Activated T-cell treated with anti-CD3 and anti-CD28 coated beads, Interleukin-2, amount 50 U/mL, for 72 hours (primary cell): ENCODE measurements at regions not wholly inside any gene's neighbourhood (a gene's known extent, or its start where the extent isn't known, plus 50 kb on each side); places are given as distances from the start of the nearest gene placed in this dataset.

ENCODE experiments used
- ATAC-seq, 2 donors: fragments of 150-1000 bp; cut with Tn5 transposase; replicated peaks in 1 of 2; 2 replicates each; pipeline ENCODE4 v1.10.0; 2021; ENCODE audit warnings: moderate library complexity in 2 of 2, mild to moderate bottlenecking in 1 of 2
- DNase-seq, 2 donors: peaks; one replicate each; pipeline ENCODE4 v3.0.0; 2021 to 2022; ENCODE audit warnings: mixed read lengths in 1 of 2
- H3K27ac Mint-ChIP-seq: one replicate; pipeline ENCODE4 v1.8.0; 2022; ENCODE audit warnings: mild to moderate bottlenecking, moderate library complexity, mixed read lengths
- H3K27me3 Mint-ChIP-seq: one replicate; pipeline ENCODE4 v1.8.0; 2022; ENCODE audit warnings: low read depth, mixed read lengths
- H3K36me3 Mint-ChIP-seq, 2 donors: one replicate each; pipeline ENCODE4 v1.8.0; 2022; ENCODE audit warnings: mixed read lengths in 2 of 2, mild to moderate bottlenecking in 1 of 2; ENCODE audit not compliant: insufficient read depth in 2 of 2
- H3K4me1 Mint-ChIP-seq: one replicate; pipeline ENCODE4 v1.8.0; 2022; ENCODE audit warnings: low read depth, mixed read lengths
- H3K4me3 Mint-ChIP-seq, 2 donors: one replicate each; pipeline ENCODE4 v1.8.0; 2022; ENCODE audit warnings: mild to moderate bottlenecking in 2 of 2, mixed read lengths in 2 of 2, moderate library complexity in 2 of 2
- H3K9me3 Mint-ChIP-seq, 2 donors: one replicate each; pipeline ENCODE4 v1.8.0; 2022; ENCODE audit warnings: mixed read lengths in 2 of 2

DNA sequence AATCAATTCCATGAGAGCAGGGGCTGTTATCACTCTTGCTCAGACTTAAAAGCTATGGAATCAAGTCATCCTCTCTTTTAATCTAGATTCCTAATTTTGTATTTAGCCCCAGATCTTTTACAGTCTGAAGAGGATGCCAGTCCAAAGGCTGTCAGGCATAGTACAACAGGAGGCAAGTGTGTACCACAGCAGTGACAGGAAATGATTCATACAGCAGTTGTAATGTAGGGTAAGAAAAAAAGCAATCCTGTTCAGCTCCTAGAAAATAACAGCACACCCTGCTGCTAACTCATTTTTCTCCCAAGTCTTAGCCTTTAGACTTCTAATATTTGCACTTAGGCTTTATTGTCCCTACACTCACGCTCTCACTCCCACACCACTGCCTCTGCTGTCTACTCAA lies 127.8 kb upstream of the SYT4 start:
- no peak for DNase-seq
- H3K9me3 Mint-ChIP-seq, result peaks cover 3 to 7% of the 10 kb centered on the region in 2 donors
- no peak overlapping the region for H3K4me3 Mint-ChIP-seq
- no peaks in the 10 kb centered on the region for H3K4me1 Mint-ChIP-seq
- no peak for ATAC-seq
- H3K27ac Mint-ChIP-seq, result no peak overlapping the region
- no peaks in the 10 kb centered on the region for H3K36me3 Mint-ChIP-seq
- H3K27me3 Mint-ChIP-seq, result no peaks in the 10 kb centered on the region

DNA sequence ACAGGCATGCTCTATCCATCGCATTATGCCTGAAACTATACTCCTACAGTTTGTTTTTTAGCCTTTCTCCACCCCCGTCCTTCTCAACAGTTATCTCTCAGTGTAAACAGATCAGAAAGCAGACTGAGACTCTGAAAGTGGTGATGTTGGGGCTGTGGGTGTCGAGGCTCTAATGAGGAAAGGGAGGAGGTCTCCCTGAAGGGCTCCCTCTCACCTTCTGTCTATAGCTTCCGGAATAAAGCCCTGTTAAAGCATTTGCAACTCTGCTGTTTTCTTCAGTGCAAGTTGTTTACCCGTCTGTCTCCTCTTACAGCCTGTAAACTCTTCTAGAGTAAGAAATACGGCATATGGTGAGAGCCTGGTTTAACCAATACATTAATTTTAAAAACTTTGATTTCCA lies 136.7 kb upstream of the SYT4 start:
- Mint-ChIP-seq H3K27ac (no peak overlapping the region), H3K4me1 (no peaks in the 10 kb centered on the region), H3K4me3 (no peak overlapping the region), H3K9me3 (peaks cover 2% of the 10 kb centered on the region in 2 donors), H3K36me3 (no peaks in the 10 kb centered on the region), H3K27me3 (no peaks in the 10 kb centered on the region)
- no peak for ATAC-seq
- DNase-seq, result no peak

DNA sequence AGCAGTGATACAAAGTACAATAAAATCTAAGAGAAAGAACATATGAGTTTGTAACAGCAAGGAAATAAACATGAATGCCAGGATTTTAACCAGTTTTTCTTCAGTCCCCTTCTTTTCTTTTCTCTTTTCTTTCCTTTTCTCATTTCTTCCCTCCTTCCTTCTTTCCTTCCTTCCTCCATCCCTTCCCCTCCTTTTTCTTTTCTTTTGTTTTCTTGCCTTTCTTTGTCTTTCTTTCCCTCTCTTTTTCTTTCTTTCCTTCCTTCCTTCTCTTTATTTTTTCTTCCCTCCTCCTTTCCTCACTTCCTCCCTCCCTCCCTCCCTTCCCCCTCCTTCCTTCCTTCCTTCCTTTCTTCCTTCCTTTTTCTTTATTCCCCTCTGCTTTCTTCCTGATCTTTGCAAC lies 142.8 kb upstream of the SYT4 start:
- no peaks in the 10 kb centered on the region for H3K27me3 Mint-ChIP-seq
- no peaks in the 10 kb centered on the region for H3K4me1 Mint-ChIP-seq
- ATAC-seq (no peak), DNase-seq (no peak)
- no peak overlapping the region for H3K27ac Mint-ChIP-seq
- H3K36me3 Mint-ChIP-seq, result no peaks in the 10 kb centered on the region
- H3K4me3 Mint-ChIP-seq, result no peak overlapping the region
- peaks cover 2 to 3% of the 10 kb centered on the region in 2 donors for H3K9me3 Mint-ChIP-seq

DNA sequence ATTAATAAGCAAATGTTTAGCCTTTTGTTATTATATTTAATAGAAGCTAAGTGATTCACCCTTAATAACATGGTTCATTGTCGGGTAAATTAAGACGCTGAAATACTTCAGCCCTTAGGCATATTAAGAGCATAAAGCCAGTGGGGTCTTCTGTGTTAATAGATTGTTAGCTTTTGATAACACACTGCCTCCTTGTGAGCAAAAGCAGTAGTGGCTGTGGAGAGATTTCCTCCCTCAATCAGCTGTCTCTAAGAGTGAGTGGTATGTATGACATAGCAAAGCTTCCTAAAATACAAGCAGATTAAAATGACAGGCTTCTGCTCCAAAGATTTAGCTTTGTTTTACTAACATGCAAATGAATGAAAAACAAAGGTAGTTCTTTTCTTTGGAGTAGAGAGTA lies 143.7 kb upstream of the SYT4 start:
- no peaks in the 10 kb centered on the region for H3K4me1 Mint-ChIP-seq
- no peak overlapping the region for H3K4me3 Mint-ChIP-seq
- H3K27ac Mint-ChIP-seq, result no peak overlapping the region
- peaks cover 4% of the 10 kb centered on the region in 2 donors for H3K9me3 Mint-ChIP-seq
- H3K36me3 Mint-ChIP-seq, result no peaks in the 10 kb centered on the region
- no peaks in the 10 kb centered on the region for H3K27me3 Mint-ChIP-seq
- no peak for ATAC-seq
- no peak for DNase-seq

DNA sequence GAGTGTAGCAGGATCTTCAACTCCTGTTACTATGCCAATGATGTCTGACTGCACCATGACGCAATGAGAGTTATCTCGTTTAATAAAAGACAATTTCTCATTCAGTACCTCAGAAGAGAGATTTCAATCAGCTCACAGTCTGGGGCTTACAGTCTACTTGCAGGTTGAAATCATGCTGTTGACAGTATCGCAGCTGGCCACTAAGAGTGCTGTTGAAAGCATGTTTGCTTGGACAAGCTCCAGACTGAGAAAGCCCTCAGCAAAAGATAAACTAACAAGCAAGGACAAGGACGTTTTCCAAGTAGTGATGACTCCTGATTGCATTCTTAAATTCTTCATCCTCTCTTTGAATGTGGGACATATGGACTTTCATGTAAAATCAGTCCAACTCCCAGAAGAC lies 145.2 kb upstream of the SYT4 start:
- H3K27me3 Mint-ChIP-seq, result no peaks in the 10 kb centered on the region
- DNase-seq (no peak), ATAC-seq (no peak)
- H3K36me3 Mint-ChIP-seq, result no peaks in the 10 kb centered on the region
- H3K9me3 Mint-ChIP-seq, result peaks cover 5% of the 10 kb centered on the region in 2 donors
- H3K4me3 Mint-ChIP-seq, result no peak overlapping the region
- no peaks in the 10 kb centered on the region for H3K4me1 Mint-ChIP-seq
- H3K27ac Mint-ChIP-seq, result no peak overlapping the region

DNA sequence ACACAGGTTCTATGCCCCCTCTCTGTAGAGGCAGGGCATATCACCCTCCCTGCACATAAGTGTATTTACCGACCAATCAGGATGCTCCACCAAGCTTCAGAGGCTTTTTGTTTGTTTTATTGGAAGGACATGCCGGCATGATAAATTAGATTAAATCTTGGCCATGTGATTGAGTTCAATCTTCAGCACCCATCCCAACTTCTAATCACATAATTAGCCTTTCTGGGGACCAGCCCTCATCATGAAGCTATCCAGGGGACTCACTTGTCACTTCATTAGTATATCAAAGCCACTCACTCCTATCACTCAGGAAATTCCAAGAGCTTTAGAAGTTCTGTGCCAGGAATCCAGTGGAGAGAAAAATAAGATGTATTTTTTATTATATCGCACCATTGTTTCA lies 158.6 kb upstream of the SYT4 start:
- DNase-seq (no peak), ATAC-seq (no peak)
- no peaks in the 10 kb centered on the region for H3K4me1 Mint-ChIP-seq
- H3K27ac Mint-ChIP-seq, result no peak overlapping the region
- peaks cover 0 to 1% of the 10 kb centered on the region in 2 donors for H3K36me3 Mint-ChIP-seq
- peaks cover 6 to 8% of the 10 kb centered on the region in 2 donors for H3K9me3 Mint-ChIP-seq
- H3K4me3 Mint-ChIP-seq, result no peak overlapping the region
- H3K27me3 Mint-ChIP-seq, result no peaks in the 10 kb centered on the region

DNA sequence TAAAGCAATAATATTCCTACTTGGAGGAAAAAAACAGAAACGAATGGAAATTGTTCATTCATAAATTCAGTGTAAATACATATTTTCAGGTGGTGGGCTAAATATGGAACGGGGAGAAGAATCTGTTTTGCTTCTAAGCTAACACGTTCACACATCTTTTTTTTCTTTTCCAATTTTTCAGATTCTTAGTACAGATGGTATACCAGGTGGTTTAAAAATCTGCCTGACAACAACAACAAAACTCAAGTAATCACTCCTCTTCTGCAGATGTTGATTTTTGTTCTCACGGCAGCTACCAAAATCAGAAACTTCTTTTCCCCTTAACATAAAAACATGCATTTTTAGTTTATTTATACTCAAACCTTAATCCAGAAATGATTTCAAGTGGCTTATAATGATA lies 164.8 kb upstream of the SYT4 start:
- no peaks in the 10 kb centered on the region for H3K27me3 Mint-ChIP-seq
- ATAC-seq (no peak), DNase-seq (no peak)
- H3K9me3 Mint-ChIP-seq, result peaks cover 6 to 9% of the 10 kb centered on the region in 2 donors
- no peak overlapping the region for H3K27ac Mint-ChIP-seq
- no peak overlapping the region for H3K4me3 Mint-ChIP-seq
- peaks cover 0 to 1% of the 10 kb centered on the region in 2 donors for H3K36me3 Mint-ChIP-seq
- no peaks in the 10 kb centered on the region for H3K4me1 Mint-ChIP-seq

DNA sequence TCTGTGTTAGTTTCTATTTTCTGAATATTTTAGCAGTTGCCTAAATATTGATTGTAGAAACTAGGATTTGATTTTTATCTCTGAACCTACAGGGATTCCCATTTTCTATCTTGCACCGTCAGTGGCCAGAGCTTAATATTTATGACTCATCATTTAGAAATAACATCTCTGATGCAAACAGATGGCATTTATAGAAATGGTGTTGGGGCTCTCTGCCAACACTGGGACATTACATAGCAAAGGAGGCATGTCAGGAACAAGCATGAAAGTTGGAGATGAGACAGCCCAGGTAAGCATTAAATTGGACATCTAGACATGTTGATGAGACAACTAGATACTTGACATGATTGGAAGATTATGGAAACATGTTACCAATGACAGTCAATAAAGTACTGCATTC lies 165.3 kb upstream of the SYT4 start:
- Mint-ChIP-seq H3K4me3 (no peak overlapping the region), H3K9me3 (peaks cover 3 to 9% of the 10 kb centered on the region in 2 donors), H3K4me1 (no peaks in the 10 kb centered on the region), H3K36me3 (peaks cover 0 to 1% of the 10 kb centered on the region in 2 donors), H3K27ac (no peak overlapping the region), H3K27me3 (no peaks in the 10 kb centered on the region)
- DNase-seq (no peak), ATAC-seq (no peak)

DNA sequence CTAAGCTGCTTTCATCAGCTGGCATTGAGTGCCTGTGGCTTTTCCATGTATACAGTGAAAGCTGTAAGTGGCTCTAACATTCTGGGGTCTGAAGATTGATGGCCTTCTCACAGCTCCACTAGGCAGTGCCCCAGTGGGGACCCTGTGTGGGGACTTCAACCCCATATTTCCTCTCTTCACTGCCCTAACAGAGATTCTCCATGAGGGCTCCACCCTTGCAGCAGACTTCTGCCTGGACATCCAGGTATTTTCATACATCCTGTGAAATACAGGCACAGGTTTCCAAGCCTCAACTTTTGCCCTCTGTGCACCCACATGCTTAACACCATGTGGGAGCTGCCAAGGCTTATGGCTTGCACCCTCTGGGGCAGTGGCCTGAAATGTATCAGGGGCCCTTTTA lies 188.2 kb upstream of the SYT4 start:
- Mint-ChIP-seq H3K4me1 (no peaks in the 10 kb centered on the region), H3K27ac (no peak overlapping the region), H3K9me3 (peaks cover 10 to 16% of the 10 kb centered on the region in 2 donors), H3K4me3 (no peak overlapping the region), H3K36me3 (peaks cover 4 to 8% of the 10 kb centered on the region in 2 donors), H3K27me3 (no peaks in the 10 kb centered on the region)
- ATAC-seq (no peak), DNase-seq (no peak)

DNA sequence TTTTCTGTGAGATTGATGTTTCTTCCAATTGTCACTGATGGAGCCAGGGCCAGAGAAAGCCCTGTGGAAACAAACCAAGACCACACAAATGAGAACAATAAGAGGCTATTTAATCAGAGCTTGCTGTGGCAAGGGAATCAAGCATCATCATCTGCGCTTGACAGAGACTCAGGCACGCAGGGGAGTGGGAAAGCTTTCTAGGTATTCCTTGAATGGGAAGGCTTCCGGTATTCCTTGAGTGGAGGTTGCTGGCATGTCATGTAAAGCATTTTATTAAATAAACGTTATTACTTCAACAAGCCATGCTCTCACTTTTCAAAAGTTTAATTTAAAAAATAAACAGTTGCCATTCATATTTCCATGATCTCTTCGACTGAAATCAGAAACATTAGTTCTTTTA lies 194.6 kb upstream of the SYT4 start:
- Mint-ChIP-seq H3K27ac (no peak overlapping the region), H3K27me3 (no peaks in the 10 kb centered on the region), H3K9me3 (peaks cover 5 to 6% of the 10 kb centered on the region in 2 donors), H3K4me1 (no peaks in the 10 kb centered on the region), H3K4me3 (no peak overlapping the region), H3K36me3 (no peaks in the 10 kb centered on the region)
- ATAC-seq (no peak), DNase-seq (no peak)

DNA sequence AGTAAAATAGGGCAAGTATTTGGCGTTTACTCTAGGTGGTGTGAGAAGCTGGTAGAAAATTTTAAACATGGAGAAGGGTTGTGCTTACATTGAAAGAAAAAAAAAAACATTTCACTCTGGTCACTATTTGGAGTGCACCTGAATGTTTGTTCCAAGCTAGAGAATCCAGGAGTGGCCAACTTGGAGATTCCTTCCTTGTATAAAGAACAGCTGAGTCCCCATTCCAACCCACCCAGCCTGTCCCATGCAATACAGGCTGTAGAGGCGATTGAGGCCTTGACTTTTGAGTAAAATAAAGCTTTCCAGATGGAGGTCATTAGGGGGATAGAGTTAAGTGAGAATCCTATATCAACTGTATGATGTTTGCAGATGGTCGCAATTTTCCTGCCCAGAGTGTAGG lies 203.8 kb upstream of the SYT4 start:
- H3K4me1 Mint-ChIP-seq, result no peaks in the 10 kb centered on the region
- DNase-seq (no peak), ATAC-seq (no peak)
- H3K4me3 Mint-ChIP-seq, result no peak overlapping the region
- H3K27ac Mint-ChIP-seq, result no peak overlapping the region
- H3K27me3 Mint-ChIP-seq, result no peaks in the 10 kb centered on the region
- peaks cover 4% of the 10 kb centered on the region in 2 donors for H3K9me3 Mint-ChIP-seq
- no peaks in the 10 kb centered on the region for H3K36me3 Mint-ChIP-seq

DNA sequence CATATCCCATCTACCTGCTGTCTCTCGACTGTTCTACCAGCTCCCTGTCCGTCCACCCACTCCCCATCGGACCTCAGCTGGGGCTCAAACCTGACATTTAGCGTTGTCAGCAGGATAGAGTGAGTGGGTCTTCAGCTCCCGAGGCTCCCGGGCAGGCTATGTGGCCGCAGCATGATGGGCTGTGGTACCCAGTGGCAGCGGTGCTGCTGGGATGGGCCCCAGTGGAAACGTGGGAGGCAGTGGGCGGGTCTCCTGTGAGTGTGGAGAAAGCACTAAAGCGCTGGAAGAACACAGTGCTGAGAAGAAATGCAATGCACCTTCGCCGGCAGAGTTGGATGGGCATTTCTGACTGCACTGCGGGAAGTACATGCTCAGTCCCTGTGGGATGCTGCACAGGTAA lies 204.8 kb upstream of the SYT4 start:
- Mint-ChIP-seq H3K27ac (no peak overlapping the region), H3K9me3 (peaks cover 4% of the 10 kb centered on the region in 2 donors), H3K27me3 (no peaks in the 10 kb centered on the region), H3K4me1 (no peaks in the 10 kb centered on the region), H3K4me3 (no peak overlapping the region), H3K36me3 (no peaks in the 10 kb centered on the region)
- ATAC-seq, result no peak
- DNase-seq, result no peak

DNA sequence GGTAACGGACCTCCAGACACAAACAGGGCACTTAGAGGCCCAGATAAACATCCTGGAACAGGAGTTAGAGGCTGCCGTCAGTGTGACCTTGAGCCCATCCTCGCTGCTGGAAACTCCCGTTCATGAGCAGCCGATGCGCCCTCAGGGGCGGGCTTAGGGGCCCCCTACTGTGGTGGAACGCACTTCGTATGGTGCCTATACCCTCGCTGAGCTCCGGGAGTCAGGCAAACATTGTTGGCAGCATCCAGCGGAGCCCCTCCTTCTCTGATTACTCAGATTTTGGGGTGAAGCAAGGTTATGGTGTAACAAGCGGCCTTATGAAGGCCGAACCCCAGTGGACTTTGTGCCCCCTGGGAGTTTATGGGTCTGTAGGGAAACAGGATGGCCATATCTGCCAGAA lies 205.3 kb upstream of the SYT4 start:
- no peak for ATAC-seq
- Mint-ChIP-seq H3K4me1 (no peaks in the 10 kb centered on the region), H3K36me3 (no peaks in the 10 kb centered on the region), H3K4me3 (no peak overlapping the region), H3K27ac (no peak overlapping the region), H3K9me3 (peaks cover 4% of the 10 kb centered on the region in 2 donors), H3K27me3 (no peaks in the 10 kb centered on the region)
- no peak for DNase-seq

DNA sequence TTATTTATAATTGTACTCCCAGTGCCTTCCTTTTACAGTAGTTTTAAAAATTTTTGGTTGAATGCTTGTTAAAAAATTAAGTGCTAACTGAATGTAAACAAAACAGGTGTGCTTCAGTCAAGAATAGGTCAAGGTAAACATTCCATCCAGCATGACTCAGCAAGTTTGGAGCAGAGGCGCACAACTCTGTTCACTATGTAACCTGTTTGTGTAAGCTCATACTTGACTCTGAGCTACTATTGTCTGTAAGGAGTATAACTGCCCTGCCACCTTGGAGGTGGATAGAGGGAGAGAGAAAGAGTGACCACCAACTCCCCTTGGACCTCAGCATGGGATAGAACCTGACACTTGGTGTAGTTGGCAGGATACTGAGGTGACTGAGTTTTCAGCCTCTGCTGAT lies 207.4 kb upstream of the SYT4 start:
- H3K9me3 Mint-ChIP-seq, result peaks cover 4 to 6% of the 10 kb centered on the region in 2 donors
- H3K4me1 Mint-ChIP-seq, result no peaks in the 10 kb centered on the region
- no peak overlapping the region for H3K27ac Mint-ChIP-seq
- H3K27me3 Mint-ChIP-seq, result no peaks in the 10 kb centered on the region
- DNase-seq (no peak), ATAC-seq (no peak)
- H3K4me3 Mint-ChIP-seq, result no peak overlapping the region
- no peaks in the 10 kb centered on the region for H3K36me3 Mint-ChIP-seq
